ENCODE measurements at regions not wholly inside any gene's neighbourhood (a gene's known extent, or its start where the extent isn't known, plus 50 kb on each side); places are given as distances from the start of the nearest gene placed in this dataset.

DNA sequence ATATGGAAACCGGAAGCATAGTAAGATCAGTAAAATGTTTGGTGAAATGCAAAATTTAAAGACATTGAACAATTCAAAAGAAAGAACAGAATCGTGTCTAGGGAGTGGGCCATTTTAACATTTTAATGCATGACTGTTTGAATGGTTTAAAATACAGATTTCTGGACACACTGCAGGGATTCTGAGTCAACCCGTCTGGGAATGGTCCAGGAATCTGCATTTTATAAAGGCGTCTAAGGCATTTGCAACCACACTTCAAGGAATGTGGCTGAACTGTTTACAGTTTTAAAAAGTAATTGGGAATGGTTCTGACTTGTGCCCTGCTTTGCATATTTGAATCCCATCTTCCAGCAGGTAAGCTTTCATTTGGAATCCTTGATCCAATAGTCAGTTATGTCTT is 811.7 kb upstream of the WWC1 start:
- no peaks in the 10 kb centered on the region for H3K9me3 ChIP-seq
- H3K27me3 ChIP-seq, result no peaks in the 10 kb centered on the region
- no peaks in the 10 kb centered on the region for H3K4me1 ChIP-seq
- ATAC-seq (no peak), DNase-seq (no peak)
- H3K36me3 ChIP-seq (replicated peaks in 1 of 2; ENCODE audit: insufficient read depth in 1 of 2, low read depth in 2 of 2), result no peaks in the 10 kb centered on the region
- intact Hi-C loops (cut with DNase I), result no loop called here
- H3K27ac ChIP-seq, result no peak overlapping the region
- TF ChIP-seq, protein P1, sequence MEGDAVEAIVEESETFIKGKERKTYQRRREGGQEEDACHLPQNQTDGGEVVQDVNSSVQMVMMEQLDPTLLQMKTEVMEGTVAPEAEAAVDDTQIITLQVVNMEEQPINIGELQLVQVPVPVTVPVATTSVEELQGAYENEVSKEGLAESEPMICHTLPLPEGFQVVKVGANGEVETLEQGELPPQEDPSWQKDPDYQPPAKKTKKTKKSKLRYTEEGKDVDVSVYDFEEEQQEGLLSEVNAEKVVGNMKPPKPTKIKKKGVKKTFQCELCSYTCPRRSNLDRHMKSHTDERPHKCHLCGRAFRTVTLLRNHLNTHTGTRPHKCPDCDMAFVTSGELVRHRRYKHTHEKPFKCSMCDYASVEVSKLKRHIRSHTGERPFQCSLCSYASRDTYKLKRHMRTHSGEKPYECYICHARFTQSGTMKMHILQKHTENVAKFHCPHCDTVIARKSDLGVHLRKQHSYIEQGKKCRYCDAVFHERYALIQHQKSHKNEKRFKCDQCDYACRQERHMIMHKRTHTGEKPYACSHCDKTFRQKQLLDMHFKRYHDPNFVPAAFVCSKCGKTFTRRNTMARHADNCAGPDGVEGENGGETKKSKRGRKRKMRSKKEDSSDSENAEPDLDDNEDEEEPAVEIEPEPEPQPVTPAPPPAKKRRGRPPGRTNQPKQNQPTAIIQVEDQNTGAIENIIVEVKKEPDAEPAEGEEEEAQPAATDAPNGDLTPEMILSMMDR (IDR thresholded peaks at IDR 0.05), result no peak
- TF ChIP-seq POLR2A (IDR thresholded peaks at IDR 0.05), result no peak
- WGBS, 2 donors, result 74 to 86% methylated on average over 4 of the region's 4 CpGs
- H3K4me3 ChIP-seq, result no peak overlapping the region

DNA sequence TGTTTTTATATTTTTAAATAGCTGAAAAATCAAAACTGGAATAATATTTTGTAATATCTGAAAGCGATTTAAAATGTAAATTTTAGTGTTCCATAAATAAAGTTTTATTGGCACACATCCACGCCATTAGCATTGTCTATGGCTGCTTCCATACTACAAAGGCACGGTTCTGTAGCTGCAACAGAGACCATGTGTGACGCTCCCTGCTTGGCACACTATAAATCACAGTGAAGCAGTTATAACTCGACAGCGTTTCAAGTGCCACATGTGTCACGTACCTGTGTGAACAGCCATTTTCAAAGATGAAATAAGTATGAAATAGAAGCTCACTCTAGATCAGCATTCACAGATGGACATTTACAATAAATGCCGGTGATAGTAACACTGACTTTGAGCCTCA is 810.1 kb upstream of the WWC1 start:
- DNase-seq (no peak), ATAC-seq (no peak)
- no peaks in the 10 kb centered on the region for H3K36me3 ChIP-seq (replicated peaks in 1 of 2; ENCODE audit: insufficient read depth in 1 of 2, low read depth in 2 of 2)
- no peak overlapping the region for H3K27ac ChIP-seq
- H3K27me3 ChIP-seq, result no peaks in the 10 kb centered on the region
- WGBS, 2 donors, result 83 to 89% methylated on average over 8 of the region's 8 CpGs
- no peaks in the 10 kb centered on the region for H3K9me3 ChIP-seq
- no peak overlapping the region for H3K4me3 ChIP-seq
- TF ChIP-seq, protein P1 (IDR thresholded peaks at IDR 0.05), result no peak
- no peak for TF ChIP-seq POLR2A (IDR thresholded peaks at IDR 0.05)
- intact Hi-C loops (cut with DNase I), result no loop called here
- no peaks in the 10 kb centered on the region for H3K4me1 ChIP-seq

DNA sequence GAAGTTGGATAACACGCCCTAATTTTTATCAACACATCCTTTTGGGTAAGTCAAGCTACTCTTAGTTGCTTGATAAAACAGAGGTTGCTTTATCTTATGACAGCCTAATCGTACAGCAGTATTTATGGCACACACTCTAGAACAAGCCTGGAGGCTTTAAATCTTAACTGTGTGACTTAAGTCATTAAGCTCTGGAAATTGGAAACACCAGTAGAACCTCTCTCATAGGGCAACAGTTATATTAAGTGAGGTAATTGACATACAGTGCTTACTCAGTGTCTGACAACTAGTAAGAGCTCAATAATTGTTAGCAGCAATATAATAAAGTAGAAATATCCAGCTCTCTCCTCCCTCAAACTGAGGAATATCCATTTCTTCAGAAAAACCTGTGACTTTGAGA is 808.9 kb upstream of the WWC1 start:
- 70 to 74% methylated on average over 2 of the region's 2 CpGs for WGBS, 2 donors
- H3K27me3 ChIP-seq, result no peaks in the 10 kb centered on the region
- H3K9me3 ChIP-seq, result no peaks in the 10 kb centered on the region
- H3K27ac ChIP-seq, result no peak overlapping the region
- DNase-seq (no peak), ATAC-seq (no peak)
- intact Hi-C loops (cut with DNase I), result no loop called here
- no peak overlapping the region for H3K4me3 ChIP-seq
- TF ChIP-seq POLR2A (IDR thresholded peaks at IDR 0.05), result no peak
- TF ChIP-seq, protein P1 (IDR thresholded peaks at IDR 0.05), result no peak
- no peaks in the 10 kb centered on the region for H3K4me1 ChIP-seq
- H3K36me3 ChIP-seq (replicated peaks in 1 of 2; ENCODE audit: insufficient read depth in 1 of 2, low read depth in 2 of 2), result no peaks in the 10 kb centered on the region

DNA sequence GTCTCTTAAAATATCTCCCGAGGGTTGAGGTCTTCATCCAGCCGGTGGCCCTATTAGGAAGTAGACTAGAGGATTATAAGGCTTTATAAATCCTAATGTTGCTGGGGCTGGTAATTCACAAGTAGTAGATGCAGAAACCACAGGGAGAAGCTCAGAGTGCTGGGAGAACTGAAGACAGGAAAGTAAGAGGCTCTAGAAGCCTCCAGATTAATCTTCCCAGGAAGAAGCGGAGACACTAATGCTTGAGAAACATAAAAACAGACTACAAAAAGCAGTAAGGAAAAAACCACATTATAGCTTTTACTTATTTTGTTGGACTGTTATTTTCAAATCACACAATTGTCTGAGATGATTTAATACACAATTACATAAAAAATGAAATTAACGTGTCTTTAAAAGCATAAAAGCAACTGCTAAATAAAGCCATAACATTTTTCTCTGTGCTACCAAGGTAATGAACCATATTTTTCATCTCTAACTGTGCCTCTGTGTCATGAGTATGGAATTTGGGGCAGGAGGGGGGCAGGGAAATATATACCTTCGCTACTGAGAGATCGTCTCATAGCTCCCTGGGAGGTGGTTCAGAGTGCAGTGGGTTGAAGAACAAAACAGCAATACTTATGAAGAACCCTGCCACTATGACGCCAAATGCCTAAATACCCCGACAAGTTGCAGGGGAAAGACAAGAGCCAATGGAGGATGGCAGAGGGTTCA is 806.2 kb upstream of the WWC1 start:
- no peak overlapping the region for H3K4me3 ChIP-seq
- H3K4me1 ChIP-seq, result no peaks in the 10 kb centered on the region
- H3K9me3 ChIP-seq, result no peaks in the 10 kb centered on the region
- no peaks in the 10 kb centered on the region for H3K36me3 ChIP-seq (replicated peaks in 1 of 2; ENCODE audit: insufficient read depth in 1 of 2, low read depth in 2 of 2)
- no peak for DNase-seq
- H3K27me3 ChIP-seq, result no peaks in the 10 kb centered on the region
- no peak for ATAC-seq
- no peak for TF ChIP-seq POLR2A (IDR thresholded peaks at IDR 0.05)
- TF ChIP-seq, protein P1 (IDR thresholded peaks at IDR 0.05), result no peak
- 84 to 85% methylated on average over 8 of the region's 8 CpGs for WGBS, 2 donors
- intact Hi-C loops (cut with DNase I), result no loop called here
- no peak overlapping the region for H3K27ac ChIP-seq

DNA sequence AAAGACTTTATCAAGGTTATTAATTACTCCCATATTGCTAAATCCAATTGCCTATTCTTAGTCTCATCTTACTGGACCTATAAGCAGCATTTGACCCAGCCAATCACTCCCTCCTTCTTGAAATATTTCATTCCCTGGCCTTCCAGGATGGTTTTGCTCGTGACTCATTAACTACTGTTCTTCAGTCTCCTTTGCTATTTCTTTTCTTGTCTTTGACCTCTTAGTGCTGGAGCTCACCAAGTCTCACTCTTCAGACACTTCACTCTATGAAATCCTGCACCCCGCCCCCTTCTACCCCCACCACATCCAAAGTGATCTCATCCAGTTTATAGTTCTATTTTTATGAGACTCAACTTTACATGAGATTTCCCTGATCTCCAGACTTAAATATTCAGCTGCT is 803.1 kb upstream of the WWC1 start:
- H3K27me3 ChIP-seq, result no peaks in the 10 kb centered on the region
- DNase-seq (no peak), ATAC-seq (no peak)
- no peaks in the 10 kb centered on the region for H3K9me3 ChIP-seq
- no peak overlapping the region for H3K27ac ChIP-seq
- no peaks in the 10 kb centered on the region for H3K4me1 ChIP-seq
- intact Hi-C loops (cut with DNase I), result no loop called here
- TF ChIP-seq, protein P1 (IDR thresholded peaks at IDR 0.05), result no peak
- TF ChIP-seq POLR2A (IDR thresholded peaks at IDR 0.05), result no peak
- 69 to 72% methylated on average over 2 of the region's 2 CpGs for WGBS, 2 donors
- no peak overlapping the region for H3K4me3 ChIP-seq
- H3K36me3 ChIP-seq (replicated peaks in 1 of 2; ENCODE audit: insufficient read depth in 1 of 2, low read depth in 2 of 2), result no peaks in the 10 kb centered on the region
